ENCODE measurements at regions not wholly inside any gene's neighbourhood (a gene's known extent, or its start where the extent isn't known, plus 50 kb on each side); places are given as distances from the start of the nearest gene placed in this dataset.

- 80% methylated on average over 6 of the region's 16 CpGs for WGBS (ENCODE audit: missing lambda C conversion rate)
Measured at GRCh38 chr4:162409048-162409447, 245.2 kb upstream of the FSTL5 start.

GRCh38 chr4:162408309-162408708, 244.5 kb upstream of the FSTL5 start:
- POLR2A ChIA-PET, result no interaction called here
- TF ChIP-seq REST (IDR thresholded peaks at IDR 0.05), result no peak
- TF ChIP-seq FOSB (CRISPR knock-in tag; IDR thresholded peaks at IDR 0.05), result no peak
- TF ChIP-seq CTCF (IDR thresholded peaks at IDR 0.05), result no peak
- TF ChIP-seq CHD2 (IDR thresholded peaks at IDR 0.05; ENCODE audit: low read length, partially characterized antibody), result no peak
- 58% methylated on average over 9 of the region's 9 CpGs for WGBS (ENCODE audit: missing lambda C conversion rate)

More at GRCh38 chr4:162409048-162409447, 245.2 kb upstream of the FSTL5 start:
- no peak for TF ChIP-seq FOSB (CRISPR knock-in tag; IDR thresholded peaks at IDR 0.05)
- TF ChIP-seq ESRRA (IDR thresholded peaks at IDR 0.05; ENCODE audit: borderline replicate concordance, low read length), result no peak
- TF ChIP-seq SREBF2 (IDR thresholded peaks at IDR 0.05), result no peak
- TF ChIP-seq EHF (CRISPR knock-in tag; IDR thresholded peaks at IDR 0.05), result no peak
- no peak for TF ChIP-seq ZSCAN20 (CRISPR knock-in tag; IDR thresholded peaks at IDR 0.05)
- no peak for TF ChIP-seq HES2 (IDR thresholded peaks at IDR 0.05)
- TF ChIP-seq HOXB13 (CRISPR knock-in tag; IDR thresholded peaks at IDR 0.05; ENCODE audit: low read depth), result no peak
- Histone ChIP-seq H3K27ac (no peak overlapping the region), H3K9me3 (no peaks in the 10 kb centered on the region), H3K4me1 (no peaks in the 10 kb centered on the region), H3K4me2 (no peak overlapping the region), H3K4me3 (no peak overlapping the region)
- ChIA-PET CTCF (no interaction called here), POLR2A (no interaction called here)
- ATAC-seq (no peak), FAIRE-seq (no peak), DNase-seq (ENCODE audit: low read depth in 1 of 2, low spot score in 1 of 2) (no peak)

GRCh38 chr4:162406637-162407365, 243.0 kb upstream of the FSTL5 start:
- Histone ChIP-seq H3K4me1 (no peaks in the 10 kb centered on the region), H3K27ac (no peak overlapping the region), H3K9me3 (no peaks in the 10 kb centered on the region), H3K4me3 (no peak overlapping the region), H3K4me2 (no peak overlapping the region)
- no peak for FAIRE-seq
- no peak for DNase-seq (ENCODE audit: low read depth in 1 of 2, low spot score in 1 of 2)
- TF ChIP-seq HEYL (CRISPR knock-in tag; IDR thresholded peaks at IDR 0.05), result no peak
- no peak for TF ChIP-seq HDAC2 (IDR thresholded peaks at IDR 0.05)
- TF ChIP-seq REST (IDR thresholded peaks at IDR 0.05), result no peak
- TF ChIP-seq HOXB5 (CRISPR knock-in tag; IDR thresholded peaks at IDR 0.05), result no peak
- no peak for TF ChIP-seq USF2 (IDR thresholded peaks at IDR 0.05)
- TF ChIP-seq NPAS2 (CRISPR knock-in tag; IDR thresholded peaks at IDR 0.05; ENCODE audit: borderline replicate concordance), result no peak
- POLR2A ChIA-PET, result no interaction called here
- ATAC-seq, result no peak
- WGBS (ENCODE audit: missing lambda C conversion rate), result 43% methylated on average over 7 of the region's 7 CpGs
- CTCF ChIA-PET, result no interaction called here

More at GRCh38 chr4:162408309-162408708, 244.5 kb upstream of the FSTL5 start:
- no peak overlapping the region for H3K4me2 ChIP-seq
- DNase-seq (ENCODE audit: low read depth in 1 of 2, low spot score in 1 of 2) (no peak), ATAC-seq (no peak), FAIRE-seq (no peak)
- CTCF ChIA-PET, result no interaction called here
- H3K4me3 ChIP-seq, result no peak overlapping the region
- no peaks in the 10 kb centered on the region for H3K4me1 ChIP-seq
- no peak overlapping the region for H3K27ac ChIP-seq
- no peaks in the 10 kb centered on the region for H3K9me3 ChIP-seq
